KOPT-K1 (cell line): ENCODE measurements at regions not wholly inside any gene's neighbourhood (a gene's known extent, or its start where the extent isn't known, plus 50 kb on each side); places are given as distances from the start of the nearest gene placed in this dataset.
"Not testable (repeated sequence)": the region's sequence is repeated elsewhere in the genome, so short reads cannot be mapped to it uniquely, and the experiment has no call there.

Source experiments
- H3K27ac ChIP-seq: fragments of 200-600 bp; sonication (generic); 2 replicates; pipeline ENCODE4 v1.5.1; 2016; ENCODE audit warnings: antibody characterized with exemption, mild to moderate bottlenecking, low read depth, low read length; ENCODE audit not compliant: poor library complexity, severe bottlenecking
- H3K36me3 ChIP-seq: fragments of 200-600 bp; sonication (generic); 2 replicates; pipeline ENCODE4 v1.5.1; 2017; ENCODE audit warnings: antibody characterized with exemption, mild to moderate bottlenecking, low read length, moderate library complexity; ENCODE audit not compliant: insufficient read depth
- H3K9me3 ChIP-seq: fragments of 200-600 bp; sonication (generic); 2 replicates; pipeline ENCODE4 v1.5.1; 2017; ENCODE audit warnings: antibody characterized with exemption, low read length, mild to moderate bottlenecking; ENCODE audit not compliant: insufficient read depth, poor library complexity, severe bottlenecking

DNA sequence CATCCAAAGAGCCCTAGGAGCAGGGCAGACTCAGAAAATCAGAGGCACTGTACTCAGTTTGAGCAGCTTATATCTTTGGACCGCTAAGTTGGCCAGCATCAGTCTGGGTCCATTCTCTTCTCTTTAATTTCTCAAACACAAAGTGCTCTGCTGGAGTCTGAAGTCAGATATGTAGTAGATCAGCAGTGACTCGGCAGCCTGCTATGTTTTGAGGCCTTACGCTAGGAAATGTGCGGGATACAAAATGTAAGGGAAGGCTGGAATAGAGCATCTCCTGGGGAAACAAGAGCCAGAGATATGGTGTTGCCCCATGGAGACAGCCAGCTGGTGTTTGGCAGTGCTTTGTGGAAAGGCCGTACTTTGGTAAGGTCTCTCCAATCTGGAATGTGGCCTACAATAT lies 60.6 kb upstream of the VKORC1L1 start:
- Histone ChIP-seq H3K36me3 (no peaks in the 10 kb centered on the region), H3K9me3 (no peaks in the 10 kb centered on the region), H3K27ac (no peak overlapping the region)

DNA sequence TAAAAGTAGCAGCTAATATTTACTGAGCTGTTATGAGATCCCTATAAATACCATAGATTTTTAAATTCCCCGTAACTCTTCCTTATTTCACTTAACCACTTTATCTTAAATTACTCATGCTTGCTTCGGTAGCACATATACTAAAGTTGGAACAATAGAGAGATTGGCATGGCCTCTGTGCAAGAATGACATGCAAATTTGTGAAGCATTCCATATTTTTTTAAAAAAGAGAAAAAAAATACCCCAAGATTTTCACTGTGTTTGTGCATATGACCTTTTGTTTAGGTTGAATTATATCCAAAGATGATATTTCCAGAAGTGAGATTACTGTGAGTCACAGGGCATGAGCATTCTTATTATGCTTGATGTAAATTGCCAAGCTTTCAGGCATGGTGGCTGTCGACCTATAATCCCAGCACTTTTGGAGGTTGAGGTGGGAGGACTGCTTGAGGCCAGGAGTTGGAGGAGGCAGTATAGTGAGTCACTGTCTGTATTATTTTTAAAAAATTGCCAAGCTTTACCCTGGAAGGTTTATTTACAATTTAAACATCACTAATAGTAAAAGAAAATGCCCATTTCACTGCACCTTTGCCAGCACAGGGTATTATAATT lies 58.2 kb upstream of the VKORC1L1 start:
- not testable (repeated sequence) for H3K9me3 ChIP-seq, H3K36me3 ChIP-seq, H3K27ac ChIP-seq

DNA sequence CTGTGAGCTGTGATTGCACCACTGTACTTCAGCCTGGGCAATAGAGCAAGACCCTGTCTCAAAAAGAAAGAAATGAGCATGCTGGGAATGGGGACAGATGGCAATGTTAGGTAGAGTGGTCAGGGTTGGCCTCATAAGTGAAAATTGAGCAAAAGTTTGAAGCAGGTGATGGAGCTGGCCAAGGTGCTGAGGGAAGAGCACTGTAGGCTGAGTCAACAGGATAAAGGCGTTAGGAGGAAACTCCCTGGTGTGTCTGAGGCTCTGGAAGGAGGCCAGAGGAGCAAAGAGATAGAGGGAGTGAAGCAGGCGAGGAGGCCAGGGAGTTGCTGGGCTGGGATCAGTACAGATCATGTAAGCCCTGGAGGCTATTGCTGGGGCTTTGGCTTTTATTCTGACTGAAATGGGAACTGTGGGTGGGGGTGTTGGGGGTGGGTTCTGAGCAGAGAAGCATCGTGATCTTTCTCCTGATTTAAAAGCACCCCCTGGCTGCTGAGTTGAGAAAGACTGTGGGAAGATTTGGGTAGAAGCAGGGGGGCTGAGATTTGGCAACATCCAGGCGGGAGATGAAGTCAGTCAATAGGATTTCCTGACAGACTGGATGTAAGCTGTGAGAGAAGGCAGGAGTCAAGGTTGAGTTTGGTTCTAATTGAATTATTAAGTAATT lies 52.5 kb upstream of the VKORC1L1 start:
- H3K9me3 ChIP-seq: no peaks in the 10 kb centered on the region
- H3K27ac ChIP-seq: no peak overlapping the region
- no peaks in the 10 kb centered on the region for H3K36me3 ChIP-seq
